ENCODE measurements at regions not wholly inside any gene's neighbourhood (a gene's known extent, or its start where the extent isn't known, plus 50 kb on each side); places are given as distances from the start of the nearest gene placed in this dataset.

DNA sequence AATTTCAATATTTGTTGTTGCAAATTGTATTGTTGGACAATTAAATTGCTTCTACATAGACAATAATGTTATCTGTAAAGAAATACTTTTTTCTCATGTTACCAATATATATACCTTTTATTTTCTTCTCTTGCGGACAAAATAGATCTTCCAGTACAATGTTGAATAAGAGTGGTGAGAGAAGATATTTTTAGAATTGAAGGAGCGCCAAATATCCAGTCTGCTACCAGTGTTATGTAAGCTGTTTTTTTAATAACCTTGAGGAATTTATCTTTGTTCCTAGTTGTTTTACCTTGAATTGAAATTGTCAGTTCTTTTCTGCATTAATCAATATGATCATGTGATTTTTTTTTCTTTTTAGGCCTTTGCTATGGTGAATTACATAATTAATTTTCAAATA, 1702.5 kb upstream of the RAG2 start (continued):
- TF ChIP-seq, protein P1, sequence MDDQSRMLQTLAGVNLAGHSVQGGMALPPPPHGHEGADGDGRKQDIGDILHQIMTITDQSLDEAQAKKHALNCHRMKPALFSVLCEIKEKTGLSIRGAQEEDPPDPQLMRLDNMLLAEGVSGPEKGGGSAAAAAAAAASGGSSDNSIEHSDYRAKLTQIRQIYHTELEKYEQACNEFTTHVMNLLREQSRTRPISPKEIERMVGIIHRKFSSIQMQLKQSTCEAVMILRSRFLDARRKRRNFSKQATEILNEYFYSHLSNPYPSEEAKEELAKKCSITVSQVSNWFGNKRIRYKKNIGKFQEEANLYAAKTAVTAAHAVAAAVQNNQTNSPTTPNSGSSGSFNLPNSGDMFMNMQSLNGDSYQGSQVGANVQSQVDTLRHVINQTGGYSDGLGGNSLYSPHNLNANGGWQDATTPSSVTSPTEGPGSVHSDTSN (IDR thresholded peaks at IDR 0.05), result no peak
- TF ChIP-seq KDM5A (IDR thresholded peaks at IDR 0.05) (no peak), SREBF2 (IDR thresholded peaks at IDR 0.05) (no peak), FOSL2 (IDR thresholded peaks at IDR 0.05) (no peak), FOSL2 (CRISPR knock-in tag; IDR thresholded peaks at IDR 0.05) (no peak), ZSCAN20 (CRISPR knock-in tag; IDR thresholded peaks at IDR 0.05) (no peak), HOXA7 (CRISPR knock-in tag; IDR thresholded peaks at IDR 0.05) (no peak), RNF2 (IDR thresholded peaks at IDR 0.05; ENCODE audit: borderline replicate concordance, low read depth) (no peak), CBX8 (IDR thresholded peaks at IDR 0.05) (no peak), POLR2A (IDR thresholded peaks at IDR 0.05; ENCODE audit: low read length) (no peak)
- TF ChIP-seq, protein P2, sequence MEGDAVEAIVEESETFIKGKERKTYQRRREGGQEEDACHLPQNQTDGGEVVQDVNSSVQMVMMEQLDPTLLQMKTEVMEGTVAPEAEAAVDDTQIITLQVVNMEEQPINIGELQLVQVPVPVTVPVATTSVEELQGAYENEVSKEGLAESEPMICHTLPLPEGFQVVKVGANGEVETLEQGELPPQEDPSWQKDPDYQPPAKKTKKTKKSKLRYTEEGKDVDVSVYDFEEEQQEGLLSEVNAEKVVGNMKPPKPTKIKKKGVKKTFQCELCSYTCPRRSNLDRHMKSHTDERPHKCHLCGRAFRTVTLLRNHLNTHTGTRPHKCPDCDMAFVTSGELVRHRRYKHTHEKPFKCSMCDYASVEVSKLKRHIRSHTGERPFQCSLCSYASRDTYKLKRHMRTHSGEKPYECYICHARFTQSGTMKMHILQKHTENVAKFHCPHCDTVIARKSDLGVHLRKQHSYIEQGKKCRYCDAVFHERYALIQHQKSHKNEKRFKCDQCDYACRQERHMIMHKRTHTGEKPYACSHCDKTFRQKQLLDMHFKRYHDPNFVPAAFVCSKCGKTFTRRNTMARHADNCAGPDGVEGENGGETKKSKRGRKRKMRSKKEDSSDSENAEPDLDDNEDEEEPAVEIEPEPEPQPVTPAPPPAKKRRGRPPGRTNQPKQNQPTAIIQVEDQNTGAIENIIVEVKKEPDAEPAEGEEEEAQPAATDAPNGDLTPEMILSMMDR (IDR thresholded peaks at IDR 0.05), result no peak
- TF ChIP-seq, protein P3, sequence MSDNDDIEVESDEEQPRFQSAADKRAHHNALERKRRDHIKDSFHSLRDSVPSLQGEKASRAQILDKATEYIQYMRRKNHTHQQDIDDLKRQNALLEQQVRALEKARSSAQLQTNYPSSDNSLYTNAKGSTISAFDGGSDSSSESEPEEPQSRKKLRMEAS (IDR thresholded peaks at IDR 0.05), result no peak
- TF ChIP-seq, protein P4, sequence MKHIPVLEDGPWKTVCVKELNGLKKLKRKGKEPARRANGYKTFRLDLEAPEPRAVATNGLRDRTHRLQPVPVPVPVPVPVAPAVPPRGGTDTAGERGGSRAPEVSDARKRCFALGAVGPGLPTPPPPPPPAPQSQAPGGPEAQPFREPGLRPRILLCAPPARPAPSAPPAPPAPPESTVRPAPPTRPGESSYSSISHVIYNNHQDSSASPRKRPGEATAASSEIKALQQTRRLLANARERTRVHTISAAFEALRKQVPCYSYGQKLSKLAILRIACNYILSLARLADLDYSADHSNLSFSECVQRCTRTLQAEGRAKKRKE (CRISPR knock-in tag; IDR thresholded peaks at IDR 0.05; ENCODE audit: low read depth), result no peak

DNA sequence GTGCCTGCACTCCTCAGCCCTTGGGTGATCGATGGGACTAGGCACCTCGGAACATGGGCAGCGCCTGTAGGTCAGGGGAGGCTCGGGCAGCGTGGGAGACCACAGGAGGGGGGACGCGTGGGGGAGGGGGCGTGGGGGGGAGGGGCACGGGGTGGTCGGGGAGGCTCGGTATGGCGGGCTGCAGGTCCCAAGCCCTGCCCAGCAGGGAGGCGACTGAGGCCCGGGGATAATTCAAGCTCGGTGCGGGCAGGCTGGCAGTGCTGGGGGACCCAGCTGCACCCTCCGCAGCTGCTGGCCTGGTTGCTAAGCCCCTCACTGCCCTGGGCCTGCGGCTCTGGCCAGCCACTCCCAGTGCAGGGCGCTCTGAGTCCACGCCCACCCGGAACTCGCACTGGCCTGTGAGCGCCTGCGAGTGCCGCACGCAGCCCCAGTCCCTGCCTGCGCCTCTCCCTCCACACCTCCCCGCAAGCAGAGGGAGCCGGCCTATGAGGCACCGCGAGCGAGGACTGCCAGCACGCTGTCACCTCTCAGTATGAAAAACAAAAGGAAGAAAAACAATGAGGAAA, 1698.3 kb upstream of the RAG2 start:
- Histone ChIP-seq H3K4me3 (no peak overlapping the region), H3K27ac (no peak overlapping the region), H3K4me1 (no peaks in the 10 kb centered on the region), H3K9me3 (no peaks in the 10 kb centered on the region; the same call in 2 of the 3 replicates), H3K4me2 (no peak overlapping the region)
- TF ChIP-seq MYC (IDR thresholded peaks at IDR 0.05; ENCODE audit: borderline replicate concordance, low read length) (no peak), ZNF302 (CRISPR knock-in tag; IDR thresholded peaks at IDR 0.05) (no peak), JUN (IDR thresholded peaks at IDR 0.05) (no peak), RFX5 (IDR thresholded peaks at IDR 0.05) (no peak), FOSB (CRISPR knock-in tag; IDR thresholded peaks at IDR 0.05) (no peak), NR3C1 (IDR thresholded peaks at IDR 0.05) (no peak), NFE2L2 (conservative IDR thresholded peaks at IDR 0.05; ENCODE audit: low read length) (no peak), SMC3 (IDR thresholded peaks at IDR 0.05) (no peak), MAFK (IDR thresholded peaks at IDR 0.05; ENCODE audit: partially characterized antibody) (no peak)
- TF ChIP-seq, protein P2 (IDR thresholded peaks at IDR 0.05), result no peak
- TF ChIP-seq, protein P3 (IDR thresholded peaks at IDR 0.05), result no peak
- TF ChIP-seq, protein P1 (IDR thresholded peaks at IDR 0.05), result no peak
- TF ChIP-seq, protein P5, sequence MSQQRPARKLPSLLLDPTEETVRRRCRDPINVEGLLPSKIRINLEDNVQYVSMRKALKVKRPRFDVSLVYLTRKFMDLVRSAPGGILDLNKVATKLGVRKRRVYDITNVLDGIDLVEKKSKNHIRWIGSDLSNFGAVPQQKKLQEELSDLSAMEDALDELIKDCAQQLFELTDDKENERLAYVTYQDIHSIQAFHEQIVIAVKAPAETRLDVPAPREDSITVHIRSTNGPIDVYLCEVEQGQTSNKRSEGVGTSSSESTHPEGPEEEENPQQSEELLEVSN (IDR thresholded peaks at IDR 0.05; ENCODE audit: borderline replicate concordance, low read depth), result no peak
- POLR2A ChIA-PET, result no interaction called here
- DNase-seq (ENCODE audit: low read depth in 1 of 2, low spot score in 1 of 2) (no peak), ATAC-seq (no peak), FAIRE-seq (no peak)
- CTCF ChIA-PET, result no interaction called here
- 65% methylated on average over 14 of the region's 33 CpGs for WGBS (ENCODE audit: missing lambda C conversion rate)
